HG02642 (cell line): ENCODE measurements at regions not wholly inside any gene's neighbourhood (a gene's known extent, or its start where the extent isn't known, plus 50 kb on each side); places are given as distances from the start of the nearest gene placed in this dataset.

ENCODE experiments used
- ATAC-seq: cut with Tn5 transposase; IDR thresholded peaks from one replicate; pipeline ENCODE4 v1.9.1; 2021; ENCODE audit warnings: mild to moderate bottlenecking; ENCODE audit not compliant: unreplicated experiment, poor library complexity

- ATAC-seq, result no peak
These were observed 102.0 kb upstream of the PRLR start for GRCh38 chr5:35331956-35332950.

- no peak for ATAC-seq
These were observed 95.5 kb upstream of the PRLR start for GRCh38 chr5:35325836-35326235.

- ATAC-seq, result no peak
These were observed 94.4 kb upstream of the PRLR start for GRCh38 chr5:35324679-35325078.

GRCh38 chr5:35324201-35324600 is 93.9 kb upstream of the PRLR start:
- no peak for ATAC-seq

- ATAC-seq, result peak; percentile 28
These were observed 89.7 kb upstream of the PRLR start for GRCh38 chr5:35320029-35320428.

GRCh38 chr5:35319333-35320002 is 89.2 kb upstream of the PRLR start:
- peak; percentile 97 for ATAC-seq

- ATAC-seq, result no peak
These were observed 87.3 kb upstream of the PRLR start for GRCh38 chr5:35317586-35317985.

- no peak for ATAC-seq
These were observed 86.5 kb upstream of the PRLR start for GRCh38 chr5:35316611-35317274.

- no peak for ATAC-seq
These were observed 83.0 kb upstream of the PRLR start for GRCh38 chr5:35313291-35313690.

GRCh38 chr5:35312267-35312666 is 82.0 kb upstream of the PRLR start:
- ATAC-seq, result no peak

- no peak for ATAC-seq
These were observed 79.3 kb upstream of the PRLR start for GRCh38 chr5:35309365-35310130.

GRCh38 chr5:35308421-35308820 is 78.1 kb upstream of the PRLR start:
- ATAC-seq, result no peak

GRCh38 chr5:35306716-35307365 is 76.6 kb upstream of the PRLR start:
- no peak for ATAC-seq

GRCh38 chr5:35305336-35306020 is 75.2 kb upstream of the PRLR start:
- no peak for ATAC-seq

GRCh38 chr5:35304291-35304690 is 74.0 kb upstream of the PRLR start:
- ATAC-seq, result no peak

GRCh38 chr5:35303152-35303551 is 72.9 kb upstream of the PRLR start:
- ATAC-seq, result no peak

- peak; percentile 95 for ATAC-seq
These were observed 72.3 kb upstream of the PRLR start for GRCh38 chr5:35302544-35302943.

- no peak for ATAC-seq
These were observed 67.5 kb upstream of the PRLR start for GRCh38 chr5:35297755-35298154.

GRCh38 chr5:35294976-35295375 is 64.7 kb upstream of the PRLR start:
- no peak for ATAC-seq
